ENCODE measurements at regions not wholly inside any gene's neighbourhood (a gene's known extent, or its start where the extent isn't known, plus 50 kb on each side); places are given as distances from the start of the nearest gene placed in this dataset.

DNA sequence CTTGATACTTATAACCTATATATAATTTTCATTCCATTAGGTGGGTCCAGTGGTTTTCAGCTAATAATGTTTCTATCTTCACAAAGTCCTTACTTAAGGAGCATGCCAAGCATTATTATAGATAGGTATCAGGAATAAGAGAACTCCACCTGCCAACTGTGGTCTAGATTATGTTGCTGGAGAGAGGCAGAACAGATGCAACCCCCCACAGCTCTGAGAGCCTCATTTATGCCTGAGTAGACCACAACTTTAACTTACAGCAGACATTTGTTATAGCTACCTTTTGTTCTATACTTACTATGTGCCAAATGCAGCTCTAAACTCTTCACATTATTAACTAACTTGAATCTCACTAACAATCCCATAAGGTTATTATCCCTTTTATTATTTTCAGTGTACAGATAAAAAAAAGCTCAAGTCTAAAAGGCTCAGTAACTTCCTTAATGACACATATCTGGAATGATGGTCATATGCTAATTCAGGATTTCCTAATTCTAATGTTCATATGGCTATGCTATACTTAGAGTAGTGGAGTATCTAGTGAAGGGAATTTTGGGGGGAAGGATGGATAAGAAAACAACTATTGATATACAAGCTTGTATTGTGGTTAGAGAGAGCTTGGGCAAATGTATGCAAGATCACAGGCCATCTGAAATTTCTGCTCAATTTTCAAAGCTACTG lies 119.1 kb upstream of the RND3 start:
- DNase-seq = no peak

GRCh38 chr2:150605664-150606063 lies 118.2 kb upstream of the RND3 start:
- no peak for DNase-seq

DNA sequence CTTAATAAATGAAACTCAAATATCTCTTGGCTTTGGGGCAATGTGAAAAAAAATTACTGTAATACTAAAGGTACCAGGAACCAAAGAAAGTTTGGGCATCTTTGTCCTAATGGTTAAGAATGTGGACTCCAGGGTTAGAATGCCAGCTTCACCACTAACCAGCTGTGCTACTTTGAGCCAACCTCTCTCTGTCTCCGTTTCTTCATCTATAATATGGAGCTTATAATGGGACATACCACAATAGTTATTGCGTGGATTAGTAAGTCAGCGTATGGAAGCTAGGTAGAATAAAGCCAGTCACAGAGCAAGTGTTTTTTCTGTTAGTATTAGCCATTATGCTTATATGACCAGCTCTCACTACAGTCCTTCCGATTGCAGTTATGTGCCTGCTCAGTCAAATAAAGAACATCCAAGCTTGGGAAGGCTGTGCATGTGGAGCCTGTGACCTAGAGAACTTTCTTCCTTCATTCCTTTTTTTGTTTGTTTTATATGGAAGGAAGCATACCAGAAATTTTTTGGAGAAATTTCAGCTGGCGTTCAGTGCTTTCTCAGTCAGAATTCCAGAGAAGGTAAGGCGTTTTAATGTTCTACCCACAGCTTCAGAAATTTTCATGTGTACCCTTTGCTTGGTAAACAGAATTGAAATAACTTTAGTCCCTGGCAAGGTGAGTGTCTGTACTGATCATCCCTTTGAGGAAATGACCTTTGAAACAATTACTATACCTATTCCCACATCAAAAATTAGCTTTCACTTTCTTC lies 114.0 kb upstream of the RND3 start:
- no peak for DNase-seq

DNA sequence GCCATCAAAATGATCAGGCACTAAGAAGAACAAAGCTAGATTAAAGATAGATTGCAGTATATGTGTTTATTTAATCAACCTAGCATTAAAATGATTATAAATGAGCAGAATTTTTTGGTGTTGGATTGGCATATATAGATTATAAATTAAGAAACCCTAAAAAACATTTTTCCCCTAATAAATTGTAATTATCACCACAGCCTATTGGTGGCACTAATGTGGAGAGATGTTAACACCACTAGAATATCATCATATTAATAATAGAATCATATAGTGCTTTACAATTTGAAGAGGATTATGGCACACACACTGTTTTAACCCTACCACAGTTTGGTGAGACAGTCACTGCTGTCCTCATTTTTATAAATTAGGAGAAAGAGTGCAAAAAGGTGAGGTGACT lies 112.4 kb upstream of the RND3 start:
- DNase-seq = no peak

DNA sequence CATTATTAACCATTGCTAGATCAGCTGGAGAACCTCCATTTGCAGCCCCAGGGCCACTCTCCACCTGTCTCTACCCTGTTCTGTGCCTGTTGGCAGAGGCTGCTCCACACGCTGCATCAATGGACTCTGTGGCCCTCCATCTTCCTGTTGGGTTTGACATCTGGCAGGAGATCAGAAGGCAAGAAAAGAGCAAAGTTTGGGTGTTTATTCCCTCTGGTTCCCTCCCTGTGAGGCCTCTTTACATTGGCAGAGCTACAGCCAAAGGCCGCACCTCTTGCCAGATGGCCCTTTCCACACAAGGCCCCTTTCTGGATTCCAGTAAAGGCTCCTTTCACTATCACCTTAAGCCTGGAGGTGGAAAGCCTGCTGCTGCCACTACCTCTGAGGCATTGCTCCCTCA lies 110.9 kb upstream of the RND3 start:
- DNase-seq = no peak

GRCh38 chr2:150595803-150596470 lies 108.5 kb upstream of the RND3 start:
- DNase-seq = no peak

GRCh38 chr2:150594299-150594698 lies 106.8 kb upstream of the RND3 start:
- no peak for DNase-seq

DNA sequence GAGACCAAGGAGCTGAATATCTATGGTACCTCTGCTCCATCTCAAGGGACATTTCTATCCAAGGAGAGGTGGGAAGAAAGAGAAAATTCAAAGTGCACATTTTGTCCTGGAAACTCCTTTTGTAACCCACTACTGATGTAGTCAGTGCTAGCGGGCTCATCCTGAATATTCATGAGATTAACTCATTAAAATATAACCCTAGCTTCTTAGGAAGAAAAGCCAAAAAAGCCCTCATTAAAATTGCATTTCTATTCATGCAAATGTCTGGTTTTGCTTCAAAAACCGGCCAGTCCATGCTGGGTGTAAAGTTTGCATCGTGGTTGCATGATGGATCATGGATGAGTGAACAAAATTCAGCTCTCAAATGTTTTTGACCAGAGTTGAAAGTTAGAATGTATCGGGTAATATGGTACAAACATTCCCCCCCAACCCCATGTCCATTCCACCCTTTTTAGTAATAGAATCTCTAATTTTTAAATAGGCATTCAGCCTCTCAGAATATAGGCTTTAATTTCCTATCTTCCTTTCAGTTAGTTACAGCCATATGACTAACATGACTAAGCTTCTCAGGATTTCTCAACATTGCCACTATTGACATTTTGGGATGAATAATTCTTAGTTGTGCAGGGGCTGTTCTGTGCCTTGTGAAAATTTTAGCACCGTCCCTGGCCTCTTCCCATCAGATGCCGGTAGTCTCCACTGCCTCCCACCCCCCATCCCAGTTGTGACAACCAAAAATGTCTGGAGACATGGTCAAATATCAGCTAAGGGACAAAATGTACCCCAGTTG lies 104.2 kb upstream of the RND3 start:
- DNase-seq = no peak

GRCh38 chr2:150589681-150590080 lies 102.2 kb upstream of the RND3 start:
- no peak for DNase-seq

GRCh38 chr2:150588506-150588870 lies 101.0 kb upstream of the RND3 start:
- DNase-seq = no peak

- no peak for DNase-seq
Observed at GRCh38 chr2:150587547-150588505, 100.4 kb upstream of the RND3 start.

GRCh38 chr2:150586858-150587257 lies 99.4 kb upstream of the RND3 start:
- no peak for DNase-seq

GRCh38 chr2:150585221-150585971 lies 97.9 kb upstream of the RND3 start:
- no peak for DNase-seq

DNA sequence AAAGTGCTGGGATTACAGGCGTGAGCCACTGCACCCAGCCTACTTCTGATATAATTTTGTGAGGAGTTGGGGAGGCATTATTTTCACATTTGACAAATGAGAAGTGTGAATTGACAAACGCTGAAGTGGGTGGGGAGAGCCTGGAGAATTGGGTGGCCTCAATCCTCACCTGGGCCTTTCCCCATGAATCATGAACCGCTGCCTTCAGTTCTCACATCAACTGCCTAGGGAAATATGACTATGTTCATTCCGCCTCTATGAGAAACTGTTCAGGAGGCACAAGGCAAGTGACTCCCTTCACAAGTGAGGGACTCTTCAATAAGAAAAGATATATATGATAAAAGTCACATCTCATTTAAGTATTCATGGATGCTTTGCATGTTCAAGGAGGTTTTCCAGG lies 96.6 kb upstream of the RND3 start:
- DNase-seq = no peak

- no peak for DNase-seq
Observed at GRCh38 chr2:150581717-150582472, 94.4 kb upstream of the RND3 start.

GRCh38 chr2:150578481-150578880 lies 91.0 kb upstream of the RND3 start:
- DNase-seq = no peak

DNA sequence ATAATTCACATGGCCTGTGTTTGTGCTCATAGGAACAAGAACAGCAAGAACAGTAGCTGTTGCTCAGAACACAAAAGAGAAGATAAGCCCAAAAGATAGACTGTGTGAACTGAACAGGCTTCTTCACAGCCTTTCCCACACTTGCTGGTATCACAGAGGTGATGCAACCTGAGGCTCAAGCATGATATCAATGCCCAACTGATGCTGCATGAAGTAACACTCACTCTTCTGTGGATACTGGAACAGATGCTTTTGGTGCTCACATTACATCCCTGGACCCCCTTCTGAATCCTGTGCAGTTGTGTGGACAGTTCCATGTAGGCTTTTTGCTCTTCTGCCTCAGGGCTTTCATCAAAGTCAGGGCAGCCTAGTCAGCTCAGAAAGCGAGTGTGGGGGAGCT lies 88.4 kb upstream of the RND3 start:
- DNase-seq = no peak

DNA sequence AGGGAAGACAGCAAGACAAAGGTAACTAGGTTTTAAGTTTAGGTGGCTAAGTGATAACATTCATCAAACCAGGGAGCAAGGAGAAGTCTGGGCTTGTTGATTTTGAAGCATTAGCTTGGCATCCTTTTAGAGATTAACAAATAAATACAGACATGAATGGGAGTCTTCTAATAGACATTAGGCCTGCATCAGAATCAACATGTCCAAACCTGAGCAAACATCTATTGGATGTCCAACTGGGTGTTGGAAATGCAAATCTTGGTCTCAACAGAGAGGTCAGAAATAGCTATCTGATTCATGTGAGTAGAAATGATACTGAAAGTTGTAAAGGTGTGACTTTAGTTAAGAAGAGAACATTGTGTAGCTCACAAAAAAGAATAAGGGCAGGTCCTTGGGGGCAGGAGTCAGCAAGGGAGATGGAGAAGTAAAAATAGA lies 85.5 kb upstream of the RND3 start:
- no peak for DNase-seq

DNA sequence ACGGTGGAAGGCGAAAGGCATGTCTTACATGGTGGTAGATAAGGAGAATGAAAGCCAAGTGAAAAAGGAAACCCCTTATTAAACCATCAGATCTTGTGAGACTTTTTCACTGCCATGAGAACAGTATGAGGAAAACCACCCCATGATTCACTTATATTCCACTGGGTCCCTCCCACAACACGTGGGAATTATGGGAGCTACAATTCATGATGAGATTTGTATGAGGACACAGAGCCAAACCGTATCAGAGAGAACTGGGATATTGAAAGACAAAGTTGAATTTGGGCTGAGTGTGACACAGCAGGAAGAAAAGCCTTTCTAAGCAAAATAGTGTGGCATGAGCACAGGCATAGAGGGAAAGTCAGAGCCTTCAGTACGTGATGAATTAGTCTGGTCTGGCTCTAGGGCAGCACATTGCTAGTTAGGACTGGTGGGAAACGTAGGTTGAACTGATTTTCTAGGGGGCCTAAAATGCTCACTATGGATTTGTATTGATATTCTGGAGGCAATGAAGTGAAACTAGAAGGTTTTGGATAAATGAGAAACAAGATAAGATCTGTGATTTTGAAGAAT lies 84.8 kb upstream of the RND3 start:
- no peak for DNase-seq

DNA sequence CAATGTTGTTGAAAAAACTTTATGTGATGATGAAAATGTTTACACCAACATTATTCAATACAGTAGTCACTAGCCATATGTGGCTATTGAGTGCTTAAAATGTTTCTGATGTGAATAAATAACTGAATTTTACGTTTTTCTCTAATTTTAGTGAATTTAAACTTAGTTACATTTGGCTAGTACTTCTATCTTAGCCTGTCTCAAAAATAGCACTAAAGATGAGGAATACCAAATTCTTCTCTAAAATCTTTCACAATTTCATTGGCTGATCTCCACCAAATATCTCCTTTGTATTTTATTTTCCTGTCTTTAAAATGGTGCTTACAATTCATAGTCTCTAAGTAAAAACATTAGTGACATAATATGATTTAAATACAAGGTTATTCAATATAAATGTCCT lies 83.7 kb upstream of the RND3 start:
- no peak for DNase-seq

All from stimulated activated CD4-positive, alpha-beta T cell treated with anti-CD3 and anti-CD28 coated beads, Interleukin-1b, Interleukin-23, amount 100 ng/mL, for 48 hours (primary cell).